HG02642 (cell line): ENCODE measurements at regions not wholly inside any gene's neighbourhood (a gene's known extent, or its start where the extent isn't known, plus 50 kb on each side); places are given as distances from the start of the nearest gene placed in this dataset.

Experiments
- ATAC-seq: cut with Tn5 transposase; IDR thresholded peaks from one replicate; pipeline ENCODE4 v1.9.1; 2021; ENCODE audit warnings: mild to moderate bottlenecking; ENCODE audit not compliant: unreplicated experiment, poor library complexity

DNA sequence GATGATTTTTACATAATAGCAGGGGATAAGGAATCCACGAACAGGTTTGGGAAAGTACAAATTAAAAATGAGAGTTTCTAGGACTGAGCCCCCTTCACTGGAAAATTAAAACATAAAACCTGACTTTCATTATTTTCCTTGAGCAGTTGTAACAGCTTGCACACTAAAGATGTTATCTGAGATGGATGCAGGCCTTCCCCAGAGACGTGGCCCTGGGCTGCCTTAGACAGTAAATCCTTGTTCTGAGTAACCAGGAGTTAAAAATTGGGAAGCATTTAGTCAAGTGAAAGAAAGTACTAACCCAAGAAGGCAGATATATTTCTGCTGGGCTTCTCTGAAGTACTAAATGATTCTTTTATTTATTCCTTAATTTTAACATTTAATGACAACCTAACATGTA, 432.2 kb upstream of the KIF2B start:
- ATAC-seq, result no peak

DNA sequence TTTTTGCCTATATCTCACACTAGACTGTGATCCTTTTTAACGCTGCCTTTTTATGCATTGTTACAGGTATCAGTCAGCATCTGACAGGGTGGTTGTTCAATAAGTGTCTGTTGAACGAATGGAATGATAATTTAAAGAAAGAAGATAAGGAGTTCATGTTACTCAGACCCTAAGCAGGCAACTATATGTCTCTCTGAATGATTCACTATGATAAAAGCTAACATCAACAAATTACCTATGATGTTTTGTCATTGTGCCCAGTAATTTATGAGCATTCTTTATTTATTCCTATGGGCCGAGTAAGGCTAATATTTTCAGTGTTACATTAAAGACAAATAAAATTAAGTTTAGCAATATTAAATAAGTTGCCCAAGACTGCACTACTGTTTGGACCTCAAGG, 435.0 kb upstream of the KIF2B start:
- ATAC-seq, result no peak

DNA sequence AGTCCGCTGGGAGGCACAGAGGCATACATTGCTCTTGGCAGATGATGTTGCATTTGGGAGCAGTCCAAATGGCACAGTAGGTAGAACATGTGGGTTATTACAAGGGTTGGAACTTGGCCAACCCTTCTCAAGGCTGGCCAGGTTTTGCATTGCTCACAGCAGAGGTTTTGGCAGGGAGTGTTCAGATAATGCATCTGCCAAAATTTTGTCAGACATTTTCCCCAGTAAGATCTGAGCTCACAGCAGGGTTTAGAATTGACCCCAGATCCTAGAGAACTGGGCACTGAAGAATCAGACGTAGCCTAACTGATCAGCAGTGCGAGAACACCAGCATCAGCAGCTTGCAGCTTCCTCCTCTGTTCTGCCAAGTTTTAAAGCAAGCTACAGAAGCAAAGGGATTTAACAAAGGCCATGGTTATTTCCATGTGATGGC, 468.8 kb upstream of the KIF2B start:
- ATAC-seq, result no peak

DNA sequence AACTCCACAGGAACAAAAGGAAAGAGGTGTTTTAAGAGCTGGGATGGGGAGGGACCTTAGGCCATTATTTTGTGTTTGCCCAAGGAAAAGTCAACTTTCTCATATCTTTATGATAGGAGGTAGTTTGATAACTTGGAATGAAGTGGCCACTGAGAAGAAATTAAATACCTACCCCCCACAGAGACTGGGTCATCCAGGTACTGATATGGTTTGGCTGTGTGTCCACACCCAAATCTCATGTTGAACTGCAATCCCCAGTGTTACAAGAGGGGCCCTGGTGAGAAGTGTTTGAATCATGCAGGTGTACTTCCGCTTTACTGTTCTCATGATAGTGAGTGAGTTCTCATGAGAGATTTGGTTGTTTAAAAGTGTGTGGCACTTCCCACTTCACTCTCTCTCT, 477.9 kb upstream of the KIF2B start:
- ATAC-seq, result no peak

DNA sequence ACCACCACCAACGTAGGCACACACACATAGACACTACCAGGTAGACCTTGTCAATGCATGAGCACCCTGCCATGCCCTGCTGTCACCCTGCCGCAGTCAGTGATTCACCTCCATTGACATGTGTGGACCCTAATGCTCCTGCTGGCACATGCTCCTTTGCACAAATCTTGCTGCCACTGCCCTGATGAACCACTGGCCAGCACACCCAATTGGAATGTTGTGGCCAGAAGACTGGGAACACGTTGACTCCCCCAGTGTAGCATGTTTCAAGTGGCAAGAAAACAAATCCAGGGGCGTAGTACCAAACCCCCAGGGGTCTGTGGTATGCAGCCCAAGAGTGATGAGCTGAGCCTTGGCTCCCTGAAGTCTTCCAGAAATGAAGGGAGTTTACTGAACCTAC, 486.4 kb upstream of the KIF2B start:
- ATAC-seq, result no peak

DNA sequence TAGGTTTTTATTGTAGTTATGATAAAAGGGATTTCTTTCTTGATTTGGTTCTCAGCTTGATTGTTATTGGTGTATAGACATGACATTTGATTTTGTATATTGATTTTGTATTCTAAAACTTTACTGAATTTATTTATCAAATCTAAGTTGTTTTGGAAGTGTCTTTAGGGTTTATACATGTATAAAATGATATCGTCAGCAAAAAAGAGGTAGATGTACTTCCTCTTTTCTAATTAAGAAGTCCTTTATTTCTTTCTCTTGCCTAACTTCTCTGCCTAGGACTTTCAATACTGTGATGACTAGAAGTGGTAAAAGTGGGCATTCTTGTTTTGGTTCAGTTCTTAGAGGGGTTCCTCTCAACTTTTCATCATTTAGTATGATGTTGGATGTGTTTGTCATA, 487.3 kb upstream of the KIF2B start:
- ATAC-seq, result no peak

DNA sequence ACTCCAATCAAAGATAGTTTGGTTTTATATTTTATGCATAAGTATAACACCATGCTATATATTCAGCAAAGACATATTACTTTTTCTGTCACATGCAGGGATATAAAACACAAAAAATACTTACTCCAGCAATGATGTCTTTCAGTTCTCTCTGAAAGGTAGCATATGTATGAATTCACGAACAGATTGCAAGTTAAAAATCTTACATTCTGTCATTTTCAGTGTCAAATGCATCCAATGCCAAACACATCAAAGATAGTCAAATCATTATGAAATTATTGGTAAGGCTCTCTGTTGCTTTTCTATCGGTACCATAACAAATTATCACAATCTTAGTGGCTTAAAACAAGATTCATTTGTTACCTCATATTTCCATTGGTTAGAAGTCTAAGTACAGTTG, 492.0 kb upstream of the KIF2B start:
- ATAC-seq, result no peak

DNA sequence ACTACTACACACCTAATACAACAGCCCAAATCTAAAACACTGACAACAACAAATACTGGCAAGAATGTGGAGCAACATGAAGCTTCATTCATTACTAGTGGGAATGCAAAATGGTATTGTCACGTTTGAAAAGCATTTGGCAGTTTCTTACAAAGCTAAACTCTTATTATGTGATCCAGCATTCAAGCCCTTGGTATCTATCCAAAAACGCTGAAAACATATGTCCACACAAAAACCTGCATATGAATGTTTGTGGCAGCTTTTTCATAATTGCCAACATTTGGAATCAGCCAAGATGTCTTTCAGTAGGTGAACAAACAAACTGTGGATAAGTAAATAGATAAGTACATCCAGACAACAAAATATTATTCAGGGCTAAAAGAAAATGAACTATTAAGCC, 501.1 kb upstream of the KIF2B start:
- no peak for ATAC-seq

DNA sequence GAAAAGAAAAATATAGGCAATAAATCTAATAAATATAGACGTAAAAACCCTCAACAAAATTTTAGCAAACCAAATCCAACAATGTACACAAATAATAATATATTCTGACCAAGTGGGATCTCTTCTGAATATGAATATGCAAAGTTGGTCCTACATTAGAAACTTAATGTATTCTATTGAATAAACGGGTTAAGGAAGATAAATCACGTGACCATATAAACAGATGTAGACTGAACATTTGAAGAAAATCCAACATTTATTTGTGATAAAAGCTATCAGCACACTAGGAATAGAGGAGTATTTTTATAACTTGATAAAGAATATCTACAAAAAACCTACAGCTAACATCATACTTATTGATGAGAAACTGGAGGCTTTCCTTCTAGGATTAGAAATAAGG, 502.8 kb upstream of the KIF2B start:
- no peak for ATAC-seq

DNA sequence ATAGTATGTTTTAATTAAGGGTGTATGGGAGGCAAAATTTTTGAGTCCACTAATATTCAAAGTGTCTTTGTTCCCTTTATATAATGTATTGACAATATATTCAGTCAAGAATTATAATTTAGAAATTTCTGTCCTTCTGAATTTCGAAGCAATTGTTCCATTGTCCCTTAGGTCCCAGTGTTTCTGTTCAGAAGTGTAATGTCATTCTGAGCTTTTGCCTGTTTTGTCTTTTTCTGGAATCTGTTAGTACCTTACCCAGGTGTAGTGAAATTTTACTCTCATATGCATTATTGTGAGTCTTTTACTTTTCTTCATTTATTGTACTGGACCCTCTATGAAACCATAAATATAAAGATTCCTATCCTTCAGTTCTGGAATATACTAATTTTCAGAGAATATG, 505.7 kb upstream of the KIF2B start:
- no peak for ATAC-seq

DNA sequence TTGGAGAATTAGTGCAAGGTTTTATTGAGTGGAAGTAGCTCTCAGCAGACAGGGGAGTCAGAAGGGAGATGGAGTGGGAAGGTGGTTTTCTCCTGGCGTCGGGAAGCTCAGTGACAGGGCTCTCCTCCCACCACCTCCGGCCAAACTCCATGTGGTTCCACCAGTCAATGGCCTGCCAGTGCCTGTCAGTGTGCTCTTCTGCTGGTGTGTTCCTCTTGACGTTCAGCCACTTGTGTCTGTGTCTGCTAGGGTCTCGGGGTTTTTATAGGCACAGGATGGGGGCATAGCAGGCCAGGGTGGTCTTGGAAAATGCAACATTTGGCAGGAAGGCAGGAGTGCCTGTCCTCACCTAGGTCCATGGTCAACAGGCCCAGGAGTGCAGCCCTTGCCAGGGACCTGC, 506.7 kb upstream of the KIF2B start:
- ATAC-seq, result no peak

DNA sequence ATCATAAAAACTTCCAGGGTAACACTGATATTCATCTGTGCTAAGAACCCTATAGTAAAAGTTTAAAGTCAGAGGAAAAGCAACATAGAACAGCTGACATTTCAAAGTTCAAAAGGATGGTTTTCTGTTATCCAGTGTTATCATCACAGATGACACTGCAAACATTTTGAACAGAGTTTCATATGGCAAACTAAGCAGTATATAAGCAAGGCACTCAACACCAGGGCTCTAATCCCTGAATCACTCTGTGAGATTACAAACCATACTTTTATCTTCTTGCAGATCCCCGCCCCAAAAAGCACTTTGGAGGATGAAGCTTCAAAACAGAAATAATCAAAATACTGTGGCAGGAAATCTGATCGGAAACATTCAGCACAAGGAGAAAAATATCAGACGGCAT, 508.2 kb upstream of the KIF2B start:
- no peak for ATAC-seq

DNA sequence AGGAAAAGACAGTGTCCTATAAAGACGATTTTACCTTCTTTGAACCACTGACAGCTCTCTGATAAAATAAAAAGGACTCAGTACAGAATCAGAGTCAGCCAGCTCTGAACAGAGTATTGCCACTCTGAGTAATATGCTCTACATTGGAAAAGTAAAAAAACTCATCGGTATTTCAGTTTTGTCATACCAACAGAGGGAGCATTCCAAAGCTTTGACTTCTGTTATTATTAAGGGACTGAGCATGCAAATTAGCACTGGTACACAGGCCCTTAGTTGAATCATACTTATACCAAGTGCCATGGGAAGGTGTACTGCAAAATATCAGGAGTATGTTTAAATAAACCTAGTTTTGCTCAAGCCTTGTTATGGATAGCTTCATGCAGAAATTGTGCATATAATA, 509.0 kb upstream of the KIF2B start:
- ATAC-seq, result no peak

DNA sequence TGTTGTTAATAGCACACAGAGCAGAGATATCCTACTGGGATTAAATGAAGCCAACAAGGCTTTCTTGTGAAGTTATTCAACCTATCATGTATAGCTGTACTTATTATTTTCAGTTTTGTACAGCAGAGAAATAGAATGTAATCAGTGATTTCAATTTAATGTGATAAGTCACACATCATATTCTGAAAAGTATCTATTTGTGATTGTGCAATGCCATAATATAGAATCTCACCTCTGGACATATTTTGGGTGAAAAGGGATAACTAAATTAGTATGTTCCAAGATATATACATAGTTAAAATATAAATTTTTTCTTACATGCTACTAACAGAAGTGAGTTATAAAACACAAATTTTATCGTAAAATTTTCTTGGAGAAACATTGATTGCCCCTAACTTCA, 544.3 kb upstream of the KIF2B start:
- no peak for ATAC-seq

DNA sequence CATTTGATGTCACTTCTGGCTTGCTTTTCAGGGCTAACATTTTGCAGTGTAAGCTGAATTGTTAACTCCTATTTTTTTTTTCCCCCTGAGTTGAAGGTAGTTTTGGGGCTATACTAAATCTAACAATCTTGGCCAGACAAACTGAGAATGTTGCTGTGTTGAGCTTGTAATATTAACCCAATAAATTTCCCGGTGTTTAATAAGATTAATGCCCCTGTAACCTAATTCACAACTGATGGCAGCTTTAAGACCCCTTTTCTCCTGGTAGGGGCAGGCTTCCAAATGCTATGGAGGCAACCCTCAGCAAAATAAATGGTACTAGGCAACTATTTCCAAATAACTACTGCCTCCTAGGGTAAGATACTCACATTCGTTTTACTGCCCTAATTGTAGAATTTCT, 549.6 kb upstream of the KIF2B start:
- no peak for ATAC-seq

DNA sequence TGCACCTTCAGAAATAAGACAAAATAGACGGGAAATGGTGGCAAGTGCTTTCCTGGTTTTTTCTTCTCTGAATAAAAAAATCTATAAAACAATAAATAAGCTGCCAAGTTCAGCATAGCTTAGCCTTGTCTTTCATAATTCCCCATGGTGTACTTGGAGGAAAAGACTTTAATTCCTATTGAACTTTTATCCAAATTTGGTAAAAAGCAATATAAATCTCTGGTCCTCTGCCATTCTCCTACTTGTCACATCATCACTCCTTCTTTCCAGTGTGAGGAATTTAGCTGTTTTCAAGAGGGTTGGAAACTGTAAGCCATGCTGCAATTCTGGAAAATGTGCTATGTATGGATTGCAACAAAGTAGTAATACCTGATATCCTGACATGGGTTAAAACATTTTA, 551.8 kb upstream of the KIF2B start:
- no peak for ATAC-seq

DNA sequence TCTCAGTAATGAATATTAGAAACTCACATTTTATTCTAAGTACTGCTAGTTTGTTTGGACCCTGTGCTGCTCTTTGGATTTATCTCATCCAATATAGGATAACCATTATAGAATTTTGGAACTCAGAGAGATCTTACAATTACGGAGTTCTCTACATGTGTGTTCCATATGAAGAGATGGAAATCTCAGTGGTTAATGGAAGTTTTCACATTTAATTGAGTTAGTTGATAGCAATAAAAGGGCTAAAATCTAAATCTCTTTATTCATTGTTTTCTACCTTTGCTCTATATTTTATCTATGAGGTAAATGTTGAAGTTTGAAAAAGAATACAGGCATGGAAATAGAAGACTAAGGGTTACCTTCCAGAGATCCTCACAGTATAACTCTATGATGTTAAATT, 558.0 kb upstream of the KIF2B start:
- no peak for ATAC-seq

DNA sequence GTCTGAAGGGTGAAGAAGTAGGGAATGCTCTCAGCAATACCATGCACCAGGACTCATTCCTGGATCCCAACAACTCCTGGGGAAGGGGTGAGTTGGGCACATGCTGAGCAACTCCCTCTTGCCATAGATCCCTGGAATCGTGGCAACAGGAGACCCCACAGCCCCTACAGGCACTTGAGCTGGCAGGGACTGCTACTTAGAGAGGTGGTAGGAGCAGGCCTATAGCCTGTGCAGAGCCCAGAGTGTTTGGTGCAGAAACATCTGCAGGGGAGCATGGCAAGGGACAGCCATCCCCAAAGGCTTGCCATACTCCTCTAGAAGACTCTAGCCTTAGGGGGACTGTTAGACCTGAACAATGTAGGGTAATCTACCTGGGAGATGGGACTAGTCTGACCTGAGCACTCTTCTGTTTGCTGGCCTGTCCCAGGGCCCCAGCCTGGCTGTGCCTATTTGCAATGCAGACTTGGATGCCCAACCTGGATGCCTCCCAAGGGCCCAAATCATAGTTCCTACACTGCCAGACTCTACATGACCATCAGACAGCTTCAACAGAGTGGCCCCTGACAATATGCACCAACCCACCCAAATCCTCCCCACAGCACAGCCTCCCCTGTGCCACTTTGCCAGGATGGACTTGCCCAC, 568.6 kb upstream of the KIF2B start:
- no peak for ATAC-seq

DNA sequence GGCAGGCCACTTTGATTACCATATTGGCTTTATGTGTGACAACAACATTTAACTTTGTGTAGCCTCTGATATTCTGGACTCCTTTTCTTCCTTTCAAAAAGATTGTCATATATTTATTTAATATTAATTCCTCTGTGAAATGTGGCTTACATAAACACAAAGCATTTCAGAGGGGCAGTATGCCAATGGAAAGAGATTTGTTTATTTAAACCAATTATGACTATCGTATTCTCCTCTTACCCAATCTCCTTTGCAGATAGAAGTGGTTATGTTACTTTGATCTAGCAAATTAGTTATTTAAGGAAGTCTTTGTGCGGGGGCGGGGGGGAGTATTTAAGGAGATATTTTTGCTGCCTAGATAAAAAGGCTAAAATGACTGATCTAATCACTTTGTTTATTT, 573.7 kb upstream of the KIF2B start:
- ATAC-seq, result no peak

DNA sequence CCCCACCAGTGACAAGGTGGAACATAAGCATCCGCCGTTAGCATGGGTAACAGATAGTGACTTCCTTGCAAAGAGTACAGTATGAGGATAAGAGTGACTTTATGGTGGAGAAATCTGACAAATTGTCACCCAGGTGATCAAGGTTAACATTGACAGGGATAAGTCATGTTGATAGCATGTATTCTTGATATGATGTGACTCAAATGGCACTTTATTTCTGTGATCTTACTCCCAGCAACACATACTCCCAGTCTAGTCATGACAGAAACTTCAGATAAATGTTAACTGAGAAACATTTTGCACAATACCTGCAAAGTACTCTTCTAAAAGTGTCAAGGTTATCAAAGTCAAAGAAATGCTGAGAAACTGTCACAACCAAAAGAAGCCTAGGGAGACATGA, 588.6 kb upstream of the KIF2B start:
- no peak for ATAC-seq

DNA sequence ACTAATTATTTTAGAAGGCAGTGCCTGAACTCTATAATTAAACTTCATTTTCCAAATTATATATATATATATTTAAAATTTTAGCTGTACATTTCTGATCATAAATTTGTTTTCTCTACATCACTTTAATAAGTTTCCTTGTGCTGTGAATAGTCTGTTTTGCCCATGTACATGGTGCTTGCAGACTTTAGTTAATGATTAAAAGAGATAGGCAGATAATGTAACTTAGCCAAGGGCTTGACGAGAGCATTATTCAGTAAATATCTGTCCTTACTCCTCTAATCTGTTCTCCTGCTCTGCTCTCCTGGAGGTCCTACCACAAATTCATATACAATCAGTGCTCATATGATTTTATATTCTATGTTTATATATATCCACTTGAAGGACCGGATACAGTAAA, 595.2 kb upstream of the KIF2B start:
- ATAC-seq, result no peak

DNA sequence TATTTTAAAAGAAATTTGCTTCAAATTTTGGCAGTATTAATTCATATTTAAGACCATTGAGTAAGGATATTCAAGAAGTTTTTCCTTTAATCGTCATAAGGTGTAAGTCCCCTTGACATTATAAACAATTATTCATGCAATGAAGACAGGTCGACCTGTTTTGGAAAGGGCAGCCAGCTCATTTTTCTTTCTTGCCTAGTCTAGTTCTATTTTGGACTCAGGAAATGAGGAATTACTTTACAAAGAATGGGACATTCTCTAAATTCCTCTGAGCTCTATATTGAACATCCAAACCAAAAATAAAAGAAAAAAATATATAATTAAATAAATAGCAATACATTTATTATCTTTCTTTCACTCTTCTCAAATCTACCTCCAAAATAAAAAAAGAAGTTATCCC, 595.6 kb upstream of the KIF2B start:
- no peak for ATAC-seq

DNA sequence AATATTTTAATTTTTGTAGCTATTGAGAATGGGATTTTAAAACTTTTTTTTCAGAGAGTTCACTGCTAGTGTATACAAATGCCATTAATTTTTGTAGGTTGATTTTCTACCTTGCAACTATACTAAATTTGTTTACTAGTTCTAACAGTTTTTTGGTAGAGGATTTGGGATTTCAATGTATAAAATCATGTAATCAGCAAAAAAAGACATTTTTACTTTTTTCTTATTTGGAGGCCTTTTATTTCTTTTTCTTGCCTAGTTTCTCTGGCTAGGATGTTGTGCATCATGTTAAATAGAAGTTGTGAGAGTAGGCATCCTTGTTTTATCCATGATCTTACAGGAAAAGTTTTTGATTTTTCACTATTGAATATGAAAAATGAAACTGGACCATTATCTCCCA, 602.9 kb upstream of the KIF2B start:
- no peak for ATAC-seq
